ENCODE measurements at regions not wholly inside any gene's neighbourhood (a gene's known extent, or its start where the extent isn't known, plus 50 kb on each side); places are given as distances from the start of the nearest gene placed in this dataset.

GRCh38 chr2:128876986-128877983 is 558.6 kb upstream of the HS6ST1 start:
- TF ChIP-seq, protein P1, sequence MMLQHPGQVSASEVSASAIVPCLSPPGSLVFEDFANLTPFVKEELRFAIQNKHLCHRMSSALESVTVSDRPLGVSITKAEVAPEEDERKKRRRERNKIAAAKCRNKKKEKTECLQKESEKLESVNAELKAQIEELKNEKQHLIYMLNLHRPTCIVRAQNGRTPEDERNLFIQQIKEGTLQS (IDR thresholded peaks at IDR 0.05) = no peak
- no peak for TF ChIP-seq REST (IDR thresholded peaks at IDR 0.05)
- no peak for TF ChIP-seq SP1 (IDR thresholded peaks at IDR 0.05)
- TF ChIP-seq, protein P2, sequence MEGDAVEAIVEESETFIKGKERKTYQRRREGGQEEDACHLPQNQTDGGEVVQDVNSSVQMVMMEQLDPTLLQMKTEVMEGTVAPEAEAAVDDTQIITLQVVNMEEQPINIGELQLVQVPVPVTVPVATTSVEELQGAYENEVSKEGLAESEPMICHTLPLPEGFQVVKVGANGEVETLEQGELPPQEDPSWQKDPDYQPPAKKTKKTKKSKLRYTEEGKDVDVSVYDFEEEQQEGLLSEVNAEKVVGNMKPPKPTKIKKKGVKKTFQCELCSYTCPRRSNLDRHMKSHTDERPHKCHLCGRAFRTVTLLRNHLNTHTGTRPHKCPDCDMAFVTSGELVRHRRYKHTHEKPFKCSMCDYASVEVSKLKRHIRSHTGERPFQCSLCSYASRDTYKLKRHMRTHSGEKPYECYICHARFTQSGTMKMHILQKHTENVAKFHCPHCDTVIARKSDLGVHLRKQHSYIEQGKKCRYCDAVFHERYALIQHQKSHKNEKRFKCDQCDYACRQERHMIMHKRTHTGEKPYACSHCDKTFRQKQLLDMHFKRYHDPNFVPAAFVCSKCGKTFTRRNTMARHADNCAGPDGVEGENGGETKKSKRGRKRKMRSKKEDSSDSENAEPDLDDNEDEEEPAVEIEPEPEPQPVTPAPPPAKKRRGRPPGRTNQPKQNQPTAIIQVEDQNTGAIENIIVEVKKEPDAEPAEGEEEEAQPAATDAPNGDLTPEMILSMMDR (IDR thresholded peaks at IDR 0.05; ENCODE audit: low read depth, low read length, missing input control) = no peak
- no peak for TF ChIP-seq NR2F2 (IDR thresholded peaks at IDR 0.05)
- TF ChIP-seq GABPA (IDR thresholded peaks at IDR 0.05 in 1 of 2, conservative IDR thresholded peaks at IDR 0.05 in 1 of 2) = no peak
- TF ChIP-seq JUND (IDR thresholded peaks at IDR 0.05) = no peak

All from liver (tissue), 3 donors.